ENCODE measurements at regions not wholly inside any gene's neighbourhood (a gene's known extent, or its start where the extent isn't known, plus 50 kb on each side); places are given as distances from the start of the nearest gene placed in this dataset.

DNA sequence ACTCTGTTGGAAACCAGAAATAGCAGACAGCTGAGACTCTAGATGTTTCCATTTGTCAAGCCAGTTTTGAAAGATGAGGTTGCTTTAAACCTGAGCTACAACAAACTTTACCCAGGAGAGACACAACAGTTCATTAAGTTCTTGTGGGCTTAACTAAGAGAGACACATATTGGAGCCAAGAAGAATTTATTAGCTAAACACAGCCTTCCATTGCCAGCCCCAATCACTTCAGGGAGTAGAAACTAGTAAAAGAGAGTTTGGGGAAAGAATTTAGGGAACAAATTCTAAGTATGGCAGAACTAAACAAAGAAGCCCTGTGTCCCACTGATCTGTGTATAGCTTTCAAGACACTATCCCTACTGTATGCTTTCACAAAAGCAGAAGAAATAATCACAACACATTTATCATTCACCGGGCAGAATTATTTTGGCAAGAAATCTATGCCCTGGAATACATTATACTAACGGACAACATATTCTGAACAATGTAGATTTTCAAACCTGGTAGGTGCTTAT is 87.3 kb upstream of the KAZN start:
- TF ChIP-seq, protein P1, sequence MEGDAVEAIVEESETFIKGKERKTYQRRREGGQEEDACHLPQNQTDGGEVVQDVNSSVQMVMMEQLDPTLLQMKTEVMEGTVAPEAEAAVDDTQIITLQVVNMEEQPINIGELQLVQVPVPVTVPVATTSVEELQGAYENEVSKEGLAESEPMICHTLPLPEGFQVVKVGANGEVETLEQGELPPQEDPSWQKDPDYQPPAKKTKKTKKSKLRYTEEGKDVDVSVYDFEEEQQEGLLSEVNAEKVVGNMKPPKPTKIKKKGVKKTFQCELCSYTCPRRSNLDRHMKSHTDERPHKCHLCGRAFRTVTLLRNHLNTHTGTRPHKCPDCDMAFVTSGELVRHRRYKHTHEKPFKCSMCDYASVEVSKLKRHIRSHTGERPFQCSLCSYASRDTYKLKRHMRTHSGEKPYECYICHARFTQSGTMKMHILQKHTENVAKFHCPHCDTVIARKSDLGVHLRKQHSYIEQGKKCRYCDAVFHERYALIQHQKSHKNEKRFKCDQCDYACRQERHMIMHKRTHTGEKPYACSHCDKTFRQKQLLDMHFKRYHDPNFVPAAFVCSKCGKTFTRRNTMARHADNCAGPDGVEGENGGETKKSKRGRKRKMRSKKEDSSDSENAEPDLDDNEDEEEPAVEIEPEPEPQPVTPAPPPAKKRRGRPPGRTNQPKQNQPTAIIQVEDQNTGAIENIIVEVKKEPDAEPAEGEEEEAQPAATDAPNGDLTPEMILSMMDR (IDR thresholded peaks at IDR 0.05; ENCODE audit: borderline replicate concordance, extremely low read depth, insufficient read depth): no peak
- Histone ChIP-seq H3K36me3 (ENCODE audit: control insufficient read depth in 2 of 3, insufficient read depth in 3 of 3, low read length in 3 of 3) (no peaks in the 10 kb centered on the region), H3K27me3 (ENCODE audit: control insufficient read depth, insufficient read depth, low read length) (no peaks in the 10 kb centered on the region), H3K9me3 (ENCODE audit: control insufficient read depth in 2 of 3, insufficient read depth in 1 of 3, low read length in 3 of 3) (no peaks in the 10 kb centered on the region), H3K4me1 (ENCODE audit: control insufficient read depth in 2 of 3, insufficient read depth in 2 of 3, low read depth in 1 of 3, low read length in 3 of 3) (no peaks in the 10 kb centered on the region), H3K27ac (ENCODE audit: low read depth in 2 of 2, low read length in 2 of 2) (no peak overlapping the region), H3K9ac (ENCODE audit: low read length in 3 of 3) (no peak overlapping the region), H3K4me3 (ENCODE audit: low read length in 3 of 3) (no peak overlapping the region)
- FAIRE-seq (no peak), DNase-seq (no peak)
- intact Hi-C loops (cut with DNase I): no loop called here

DNA sequence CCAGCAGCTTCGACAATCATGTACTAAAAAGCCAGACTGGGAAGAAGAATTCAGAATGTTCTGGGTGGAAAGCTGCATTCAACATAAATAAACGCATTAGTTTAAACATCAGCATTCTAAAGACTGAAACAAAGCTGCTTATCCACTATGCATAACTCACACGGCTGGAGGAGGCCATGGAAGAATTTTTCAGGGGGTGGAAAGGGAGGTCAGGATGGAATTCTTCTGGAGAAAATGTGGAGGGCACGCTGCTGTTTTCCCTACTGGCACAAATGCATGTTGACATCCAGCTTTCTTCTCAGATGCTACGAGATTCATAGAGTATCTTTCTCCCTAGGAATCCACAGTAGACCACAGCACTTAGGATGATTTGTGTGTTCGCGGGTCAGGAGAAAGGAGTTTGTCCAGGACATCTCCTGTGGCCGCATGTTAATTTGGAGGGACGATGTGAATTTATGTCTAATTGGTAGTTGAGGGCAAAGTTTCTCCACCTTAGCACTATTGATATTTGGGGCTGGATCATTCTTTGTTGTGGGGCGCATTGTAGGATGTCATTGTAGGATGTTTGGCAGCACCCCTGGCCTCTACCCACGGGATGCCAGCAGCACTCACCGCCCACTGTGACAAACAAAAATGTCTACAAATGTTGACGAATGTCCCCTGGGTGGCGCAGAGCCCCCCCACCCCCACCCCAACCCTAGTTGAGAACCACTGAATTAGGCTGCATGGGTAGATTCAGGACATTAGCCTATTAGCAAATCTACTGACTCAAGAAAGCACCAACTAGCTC is 86.5 kb upstream of the KAZN start:
- no peak for FAIRE-seq
- DNase-seq: peak in 2 of 5 donors; percentile 53 to 57
- Histone ChIP-seq H3K9me3 (ENCODE audit: control insufficient read depth in 2 of 3, insufficient read depth in 1 of 3, low read length in 3 of 3) (no peaks in the 10 kb centered on the region), H3K27me3 (ENCODE audit: control insufficient read depth, insufficient read depth, low read length) (no peaks in the 10 kb centered on the region), H3K27ac (ENCODE audit: low read depth in 2 of 2, low read length in 2 of 2) (no peak overlapping the region), H3K9ac (ENCODE audit: low read length in 3 of 3) (no peak overlapping the region), H3K4me3 (ENCODE audit: low read length in 3 of 3) (no peak overlapping the region), H3K36me3 (ENCODE audit: control insufficient read depth in 2 of 3, insufficient read depth in 3 of 3, low read length in 3 of 3) (no peaks in the 10 kb centered on the region), H3K4me1 (ENCODE audit: control insufficient read depth in 2 of 3, insufficient read depth in 2 of 3, low read depth in 1 of 3, low read length in 3 of 3) (no peaks in the 10 kb centered on the region)
- intact Hi-C loops (cut with DNase I): no loop called here
- TF ChIP-seq, protein P1 (IDR thresholded peaks at IDR 0.05; ENCODE audit: borderline replicate concordance, extremely low read depth, insufficient read depth): no peak

DNA sequence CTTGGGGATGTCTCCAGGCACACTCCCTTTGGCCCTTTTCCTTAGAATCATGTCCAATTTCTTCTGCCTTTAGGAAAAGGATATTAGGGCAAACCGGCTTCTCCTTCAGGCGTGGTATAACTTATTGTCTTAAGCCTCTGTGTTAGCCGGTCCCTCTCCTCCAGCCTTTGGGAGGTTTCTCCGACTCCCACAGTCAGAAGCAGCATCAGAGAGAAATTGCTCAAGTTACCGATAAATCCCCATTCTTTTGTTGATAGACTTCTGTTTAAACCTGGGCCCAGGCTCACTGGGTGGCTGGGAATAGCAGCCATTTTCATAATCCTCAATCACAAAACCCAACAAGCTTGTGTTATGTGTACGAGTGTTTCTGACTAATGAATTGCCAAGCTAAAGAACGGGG is 85.4 kb upstream of the KAZN start:
- no peak for FAIRE-seq
- H3K27ac ChIP-seq (ENCODE audit: low read depth in 2 of 2, low read length in 2 of 2): no peak overlapping the region

More for the DNA sequence above, 85.4 kb upstream of the KAZN start:
- Histone ChIP-seq H3K4me3 (ENCODE audit: low read length in 3 of 3) (no peak overlapping the region), H3K27me3 (ENCODE audit: control insufficient read depth, insufficient read depth, low read length) (no peaks in the 10 kb centered on the region), H3K9ac (ENCODE audit: low read length in 3 of 3) (no peak overlapping the region), H3K9me3 (ENCODE audit: control insufficient read depth in 2 of 3, insufficient read depth in 1 of 3, low read length in 3 of 3) (no peaks in the 10 kb centered on the region), H3K36me3 (ENCODE audit: control insufficient read depth in 2 of 3, insufficient read depth in 3 of 3, low read length in 3 of 3) (no peaks in the 10 kb centered on the region), H3K4me1 (ENCODE audit: control insufficient read depth in 2 of 3, insufficient read depth in 2 of 3, low read depth in 1 of 3, low read length in 3 of 3) (no peaks in the 10 kb centered on the region)
- no peak for DNase-seq
- TF ChIP-seq, protein P1 (IDR thresholded peaks at IDR 0.05; ENCODE audit: borderline replicate concordance, extremely low read depth, insufficient read depth): no peak
- intact Hi-C loops (cut with DNase I): no loop called here
